ENCODE measurements at regions not wholly inside any gene's neighbourhood (a gene's known extent, or its start where the extent isn't known, plus 50 kb on each side); places are given as distances from the start of the nearest gene placed in this dataset.

GRCh38 chr22:34588871-34589545 is 476.9 kb upstream of the ISX start:
- TF ChIP-seq POLR2A (IDR thresholded peaks at IDR 0.05): no peak
- no peak for TF ChIP-seq CTCF (IDR thresholded peaks at IDR 0.05)

All from heart left ventricle (tissue), 13 donors.